ENCODE measurements at regions not wholly inside any gene's neighbourhood (a gene's known extent, or its start where the extent isn't known, plus 50 kb on each side); places are given as distances from the start of the nearest gene placed in this dataset.
"Not testable (repeated sequence)": the region's sequence is repeated elsewhere in the genome, so short reads cannot be mapped to it uniquely, and the experiment has no call there.

DNA sequence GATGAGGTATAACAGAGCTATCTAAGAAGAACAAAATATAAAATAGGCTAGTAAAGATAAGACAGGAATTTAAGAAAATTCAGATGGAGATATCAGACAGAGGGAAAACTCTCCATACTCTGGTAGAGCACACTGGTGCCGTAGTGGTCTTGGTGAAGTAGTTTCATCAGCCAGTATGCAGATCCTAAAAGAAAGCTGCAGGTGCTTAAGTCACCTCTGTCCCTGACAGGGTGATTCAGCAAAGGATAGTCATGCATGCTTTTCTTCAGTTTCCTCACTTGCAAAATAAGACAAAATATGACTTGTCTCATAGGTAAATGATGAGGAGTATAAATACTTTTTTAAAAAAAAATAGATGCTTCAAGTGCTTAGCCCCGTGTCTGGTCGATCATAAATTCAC is 794.9 kb downstream of the TNS3 start:
- DNase-seq = no peak

DNA sequence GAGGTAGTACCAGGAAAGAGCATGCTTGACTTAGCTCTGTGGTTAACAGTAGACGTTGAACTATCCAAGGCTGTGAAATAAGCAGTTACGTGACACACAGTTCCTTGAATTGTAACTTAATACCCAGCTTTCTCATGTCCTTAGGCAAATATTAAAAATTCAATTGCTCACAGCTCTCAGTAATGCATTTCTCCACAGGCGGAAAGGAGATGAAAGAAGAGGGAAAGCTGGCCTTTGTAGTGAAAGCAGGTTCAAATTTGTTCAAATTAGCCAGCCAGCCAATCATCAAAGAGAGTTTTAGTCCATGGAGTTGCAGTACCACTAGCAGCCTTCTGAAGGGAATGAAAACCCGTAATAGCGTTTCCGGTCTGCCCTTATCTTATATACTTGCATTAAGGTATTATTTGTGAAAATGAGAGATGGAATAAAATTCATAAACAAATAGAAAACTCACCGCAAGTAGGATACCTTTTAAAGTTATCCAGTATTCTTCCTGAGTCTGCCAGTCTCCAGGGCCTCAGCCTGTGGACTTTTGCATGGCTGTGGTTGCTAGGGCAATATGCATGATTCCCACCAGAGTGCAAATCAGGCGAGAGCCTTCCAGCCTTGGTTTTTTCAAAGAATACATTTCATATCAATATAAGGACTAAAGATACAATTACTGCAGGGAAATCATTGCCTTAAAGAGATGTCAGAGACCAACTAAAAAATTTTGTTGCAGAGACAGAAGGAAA is 795.5 kb downstream of the TNS3 start:
- no peak for DNase-seq

DNA sequence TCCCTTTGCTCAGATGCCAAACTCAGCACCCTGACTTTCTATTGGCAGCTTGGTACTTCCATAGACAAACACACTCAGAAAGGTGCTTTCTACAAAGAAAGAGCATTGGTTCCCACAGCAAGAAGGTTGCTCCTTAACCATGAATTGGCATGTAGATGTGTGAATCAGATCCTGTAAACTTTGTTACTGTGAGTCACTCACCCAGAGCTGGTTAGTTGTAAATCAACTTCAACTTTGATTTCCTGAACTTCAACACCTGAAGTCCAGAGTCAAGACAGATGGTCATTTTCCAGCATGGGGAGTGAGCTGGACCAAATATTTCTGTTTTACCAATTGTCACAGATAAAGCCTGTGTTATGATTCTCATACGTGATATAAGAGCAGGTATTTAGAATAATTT is 797.2 kb downstream of the TNS3 start:
- DNase-seq = no peak

DNA sequence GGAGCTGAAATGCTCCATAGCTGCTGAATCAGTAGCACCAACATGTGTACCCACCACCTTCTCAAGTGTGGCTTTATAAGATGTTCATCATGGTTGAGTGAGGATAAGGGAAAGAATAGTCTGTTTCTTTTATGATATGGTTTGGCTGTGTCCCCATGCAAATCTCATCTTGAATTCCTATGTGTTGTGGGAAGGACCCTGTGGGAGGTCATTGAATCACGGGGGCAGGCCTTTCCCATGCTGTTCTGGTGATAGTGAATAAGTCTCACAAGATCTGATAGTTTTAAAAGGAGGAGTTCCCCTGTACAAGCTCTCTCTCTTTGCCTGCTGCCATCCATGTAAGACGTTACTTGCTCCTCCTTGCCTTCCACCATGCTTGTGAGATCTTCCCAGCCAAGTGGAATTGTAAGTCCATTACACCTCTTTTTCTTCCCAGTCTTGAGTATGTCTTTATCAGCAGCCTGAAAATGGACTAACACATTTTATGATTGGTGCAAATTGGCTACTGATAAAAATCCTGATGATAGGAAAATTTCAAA is 799.9 kb downstream of the TNS3 start:
- DNase-seq = no peak

DNA sequence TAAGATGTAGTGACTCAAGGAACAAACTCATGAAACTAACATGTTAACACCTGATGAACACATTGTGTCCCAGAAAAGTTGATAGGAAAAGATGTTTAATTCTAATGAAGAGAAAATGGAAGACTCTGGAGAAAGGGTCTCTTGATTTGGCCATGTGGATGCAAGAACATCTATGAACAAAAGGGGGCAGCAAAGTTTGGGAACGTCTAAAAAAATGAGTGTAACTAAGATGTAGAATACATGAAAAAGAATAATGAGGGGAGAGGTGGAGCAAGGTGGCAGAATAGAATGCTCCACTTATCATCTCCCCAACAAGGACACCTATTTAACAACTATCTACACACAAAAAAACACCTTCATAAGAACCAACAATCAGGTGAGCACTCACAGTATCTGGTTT is 805.1 kb downstream of the TNS3 start:
- no peak for DNase-seq

DNA sequence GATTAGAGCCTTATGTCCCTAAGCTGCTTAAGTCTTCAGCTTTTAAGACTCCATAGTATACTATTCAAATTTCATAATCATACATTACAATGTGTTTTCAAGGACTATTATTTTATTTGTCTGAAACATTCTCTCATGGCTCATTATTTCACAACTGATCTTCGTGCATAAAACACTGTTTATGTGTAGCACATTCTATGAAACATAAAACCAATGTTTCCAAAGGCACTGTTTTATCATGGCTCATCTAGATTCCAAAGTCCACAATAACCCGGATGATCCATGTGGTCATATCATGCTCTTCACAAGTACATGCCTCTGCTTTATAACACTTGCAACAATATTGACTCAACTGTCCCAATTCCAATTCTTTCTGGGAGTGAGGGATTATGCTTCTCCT is 806.1 kb downstream of the TNS3 start:
- DNase-seq = no peak

DNA sequence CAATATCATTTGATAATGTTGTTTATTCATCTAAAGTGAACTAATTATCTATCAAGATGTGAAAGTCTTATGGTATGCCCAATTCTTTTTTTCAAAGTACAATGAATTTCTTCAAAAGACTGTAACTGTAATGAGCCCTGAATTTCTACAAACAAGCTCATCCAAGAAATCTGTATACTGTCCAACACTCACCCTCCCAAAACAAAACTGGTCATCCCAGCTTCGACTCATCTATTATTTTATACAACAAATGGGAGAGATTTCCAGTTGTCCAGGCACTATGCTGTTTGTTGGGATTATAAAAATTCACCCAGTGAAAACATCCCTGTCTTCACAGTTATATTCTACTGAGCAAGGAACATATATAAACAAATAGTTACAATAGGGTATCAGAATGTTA is 806.9 kb downstream of the TNS3 start:
- DNase-seq = no peak

DNA sequence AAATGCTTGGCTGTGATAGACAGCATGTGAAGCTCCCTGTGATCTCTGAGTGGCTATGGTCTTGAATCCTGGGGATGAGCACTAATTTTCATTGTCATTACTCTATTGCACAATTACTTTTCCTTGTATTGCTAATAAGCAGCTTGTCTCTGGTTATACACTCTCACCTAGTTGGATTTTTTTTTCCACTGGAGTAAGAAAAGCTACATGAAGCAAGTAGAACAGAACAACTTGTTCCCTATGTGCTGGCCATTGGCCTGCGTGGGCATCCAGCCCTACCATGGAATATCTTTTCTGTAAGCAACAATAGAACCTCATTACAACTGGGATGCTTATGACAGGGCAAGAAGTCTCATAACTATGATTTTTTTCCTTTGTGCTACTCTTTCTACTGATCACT is 807.4 kb downstream of the TNS3 start:
- no peak for DNase-seq

DNA sequence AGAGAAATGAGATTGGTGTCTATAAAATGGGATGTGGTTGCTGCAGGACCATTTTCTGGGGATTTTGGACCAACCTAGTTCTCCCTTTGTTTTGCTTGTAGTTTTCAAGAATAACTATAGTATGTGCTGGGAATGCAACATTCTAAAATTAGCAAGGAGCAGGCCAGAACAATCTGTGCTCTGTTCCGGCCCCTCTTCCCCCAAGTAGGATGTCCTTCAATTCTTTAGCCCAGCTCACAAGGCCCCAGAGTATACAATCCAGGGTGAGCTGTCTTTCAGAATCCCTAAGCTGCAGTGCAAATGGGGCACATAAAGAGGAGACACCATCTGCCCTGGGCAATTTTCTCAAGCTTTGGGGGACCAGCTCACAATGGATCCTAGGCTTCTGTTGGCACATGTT is 809.1 kb downstream of the TNS3 start:
- no peak for DNase-seq

DNA sequence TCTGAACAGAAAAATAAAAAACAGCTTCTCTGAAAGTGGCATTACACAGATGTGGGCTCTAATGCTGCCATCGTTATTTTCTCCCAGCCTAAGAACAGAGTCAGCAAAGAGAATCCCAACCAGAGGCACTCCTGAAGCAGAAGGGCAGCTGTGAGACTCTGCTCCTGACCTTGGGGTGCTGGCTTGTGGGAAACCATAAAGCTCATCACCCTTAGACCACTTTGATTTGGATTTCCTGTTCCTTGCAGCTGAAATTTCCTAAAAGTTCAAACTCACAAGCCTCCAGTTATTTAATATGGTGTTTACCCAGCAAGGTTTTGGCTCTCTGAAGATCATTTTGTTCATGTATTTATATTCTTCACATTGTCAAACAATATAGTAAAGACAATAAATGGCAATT is 814.8 kb downstream of the TNS3 start:
- no peak for DNase-seq

DNA sequence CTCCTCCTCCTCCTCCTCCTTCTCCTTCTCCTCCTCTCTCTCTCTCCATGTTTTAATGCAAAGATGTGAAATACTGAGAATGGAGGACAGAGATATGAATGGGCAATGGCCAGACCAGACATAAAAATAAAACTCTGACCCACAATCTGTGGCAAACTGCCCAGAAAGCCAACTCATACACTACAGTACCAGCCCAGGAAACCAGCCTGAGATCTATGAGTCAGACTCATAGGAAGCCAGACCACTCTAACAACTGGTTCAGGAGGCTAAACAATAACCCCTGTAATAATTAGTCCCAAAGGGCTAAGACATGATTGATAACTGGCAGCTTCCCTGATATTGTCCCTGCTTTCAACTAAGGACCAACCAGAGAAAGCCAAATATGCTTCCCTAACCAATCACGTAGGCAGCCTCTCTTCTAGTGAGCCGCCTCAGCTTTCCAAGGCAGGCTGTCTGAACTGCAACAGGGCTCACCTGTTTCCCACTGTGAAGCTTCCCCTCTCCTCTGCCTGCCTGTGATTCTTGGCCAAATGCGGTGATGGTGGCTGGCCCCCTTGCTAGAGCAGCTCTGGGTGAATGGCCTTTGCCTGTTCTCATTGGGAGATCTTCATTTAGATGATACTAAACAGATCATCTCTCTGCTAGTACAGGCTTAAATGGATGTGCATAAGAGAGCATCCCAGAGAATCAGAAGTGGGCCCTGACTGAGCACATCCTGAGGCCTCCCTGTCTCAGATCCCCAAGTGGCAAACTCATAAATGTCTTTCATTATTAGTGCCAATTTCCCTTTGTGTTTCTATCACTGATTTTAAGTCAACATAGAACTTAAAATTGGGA is 817.6 kb downstream of the TNS3 start:
- no peak for DNase-seq

DNA sequence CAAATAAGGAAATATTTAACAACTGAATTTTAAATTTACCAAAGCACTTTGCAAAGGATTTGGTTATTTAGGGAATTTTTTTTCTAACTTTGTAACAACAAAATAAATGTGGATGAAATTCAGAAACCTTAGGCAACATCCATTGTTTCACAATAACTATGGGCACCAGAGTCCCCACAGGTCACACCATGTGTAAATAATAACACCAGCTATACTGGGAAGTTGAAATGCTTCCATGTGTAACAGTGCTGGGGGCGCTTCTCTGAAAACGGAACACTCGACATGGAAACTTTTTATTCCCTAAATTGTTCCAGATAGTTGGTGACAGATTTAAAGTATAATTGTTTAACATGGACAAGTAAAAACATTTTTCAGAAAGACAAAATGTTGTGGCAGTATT is 818.6 kb downstream of the TNS3 start:
- no peak for DNase-seq

DNA sequence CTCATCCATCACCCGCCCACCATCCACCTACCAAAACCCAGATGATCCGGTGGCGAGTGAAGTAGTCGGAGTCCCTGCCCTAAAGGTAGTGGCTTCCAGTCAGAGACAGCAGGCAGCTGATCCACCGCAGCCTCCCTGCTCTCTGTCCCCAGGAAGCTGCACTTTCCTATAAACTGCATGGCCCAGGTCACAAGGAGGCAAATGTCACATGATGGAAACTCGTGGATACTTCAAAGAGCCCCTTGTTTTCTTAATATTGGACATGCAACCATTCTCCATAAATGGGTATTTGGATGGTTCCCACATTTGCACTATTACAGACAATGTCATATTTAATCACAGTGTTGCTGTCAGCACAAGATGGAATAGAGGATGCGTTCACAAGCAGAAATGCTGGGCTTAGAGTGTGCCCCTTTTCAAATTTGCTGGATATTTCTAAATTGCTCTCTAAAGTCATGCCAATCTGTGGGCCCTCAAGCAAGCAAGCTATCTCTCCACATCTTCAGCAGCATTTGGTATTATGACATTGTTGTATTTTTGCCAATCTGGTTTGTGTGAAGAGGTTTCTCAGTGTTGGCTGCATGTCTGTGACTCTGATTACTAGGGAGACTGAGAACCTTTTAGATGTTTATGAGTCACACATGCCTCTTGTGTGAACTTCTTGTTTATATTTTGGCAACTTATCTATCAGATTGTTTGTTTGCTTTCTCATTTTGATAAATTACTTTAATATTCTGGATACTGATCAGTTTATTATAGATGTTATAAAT is 822.0 kb downstream of the TNS3 start:
- DNase-seq = no peak

DNA sequence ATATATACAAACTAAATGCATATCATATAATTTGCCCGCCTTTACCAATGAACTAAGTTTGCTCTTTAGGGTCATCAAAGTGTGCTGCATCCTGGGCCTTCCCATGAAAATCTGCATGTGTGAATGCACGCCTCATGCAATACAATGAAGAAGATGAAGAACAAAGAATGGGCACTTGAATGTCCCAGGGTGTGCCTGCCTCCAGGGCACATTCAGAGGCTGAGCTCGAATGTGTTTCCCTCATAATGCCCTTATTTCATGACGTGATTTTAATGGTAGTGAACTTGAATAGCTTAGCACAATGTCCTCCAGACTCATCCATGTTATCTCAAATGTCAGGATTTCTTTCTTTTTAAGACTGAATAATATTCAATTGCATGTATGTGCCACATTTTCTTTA is 824.9 kb downstream of the TNS3 start:
- DNase-seq = no peak

DNA sequence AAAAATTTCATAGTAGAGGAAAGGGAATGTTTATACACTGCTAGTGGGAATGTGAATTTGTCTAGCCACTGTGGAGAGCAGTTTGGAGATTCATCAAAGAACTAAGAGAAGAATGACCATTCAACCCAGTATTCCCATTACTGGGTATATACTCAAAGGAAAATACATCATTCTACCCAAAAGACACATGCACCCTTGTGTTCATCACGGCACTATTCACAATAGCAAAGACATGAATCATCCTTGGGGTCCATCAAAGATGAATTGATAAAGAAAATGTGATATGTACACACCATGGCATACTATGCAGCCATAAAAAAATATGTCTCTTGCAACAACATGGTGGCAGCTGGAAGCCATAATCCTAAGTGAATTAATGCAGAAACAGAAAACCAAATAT is 825.7 kb downstream of the TNS3 start:
- DNase-seq = no peak

DNA sequence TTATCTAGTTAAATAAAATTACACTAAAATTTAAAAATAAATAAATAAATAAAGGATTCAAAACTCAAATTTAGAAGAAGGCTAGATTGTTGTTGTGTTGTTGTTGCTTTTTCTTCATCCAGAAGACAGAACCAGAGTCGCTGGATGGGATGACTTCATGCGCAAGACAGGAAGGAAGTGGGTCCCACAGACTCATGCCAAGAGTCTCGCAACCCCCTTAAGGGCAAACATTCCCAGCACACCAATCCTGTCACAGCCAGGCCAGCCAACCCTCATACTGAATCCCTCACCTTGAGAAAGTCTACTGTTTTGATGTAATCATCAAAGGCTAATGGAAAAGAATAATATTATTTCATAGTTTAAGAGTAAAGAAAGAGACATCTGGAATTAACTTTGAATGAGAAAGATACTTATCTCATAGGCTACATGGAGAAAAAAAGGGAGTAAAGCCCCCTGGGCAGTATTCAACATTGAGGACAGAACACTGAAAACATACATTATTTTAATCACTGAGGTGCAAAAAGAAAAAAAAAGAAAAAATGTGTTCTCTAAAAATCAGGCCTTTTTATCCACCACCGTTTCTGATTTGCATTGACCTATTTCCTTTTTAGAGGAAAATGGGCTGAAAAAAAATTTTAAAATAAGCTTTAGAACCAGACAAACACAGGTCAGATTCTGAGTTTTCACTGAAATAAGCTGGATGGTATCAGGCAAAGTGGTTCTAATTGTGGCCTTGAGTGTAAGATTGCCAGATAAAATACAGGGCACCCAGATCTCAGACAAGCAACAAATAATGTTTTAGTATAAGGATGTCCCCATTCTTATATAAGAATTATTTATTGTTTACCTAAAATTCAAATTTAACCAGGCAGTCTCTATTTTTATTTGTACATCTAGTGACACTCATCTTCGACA is 826.5 kb downstream of the TNS3 start:
- DNase-seq = no peak

DNA sequence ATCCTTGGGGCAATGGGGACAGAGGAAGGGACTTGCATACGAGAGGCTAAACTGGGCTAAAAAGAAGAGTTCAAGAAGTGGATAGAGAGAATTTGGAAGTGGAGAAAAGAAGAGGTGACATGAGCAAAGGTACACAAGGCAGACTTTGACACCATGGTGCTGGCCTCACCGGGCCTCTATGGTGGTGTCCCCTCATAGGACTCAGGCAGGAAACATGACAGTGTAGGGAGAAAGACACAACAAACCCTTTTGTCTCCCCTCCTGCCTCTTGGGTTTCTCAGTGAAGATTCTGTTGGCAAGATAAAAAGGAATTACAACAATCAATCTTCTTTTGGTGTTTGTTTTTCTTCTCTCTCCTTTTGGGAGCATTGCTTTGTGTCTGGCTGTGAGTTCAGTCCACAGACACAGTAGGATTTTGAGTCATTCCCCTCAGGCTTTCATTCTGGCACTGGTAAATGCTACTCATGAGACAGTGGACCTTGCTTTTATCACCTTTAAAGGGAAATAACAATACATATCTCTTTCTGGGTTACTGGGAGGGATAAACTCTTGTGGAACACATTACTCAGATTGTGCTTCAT is 827.7 kb downstream of the TNS3 start:
- DNase-seq = no peak

DNA sequence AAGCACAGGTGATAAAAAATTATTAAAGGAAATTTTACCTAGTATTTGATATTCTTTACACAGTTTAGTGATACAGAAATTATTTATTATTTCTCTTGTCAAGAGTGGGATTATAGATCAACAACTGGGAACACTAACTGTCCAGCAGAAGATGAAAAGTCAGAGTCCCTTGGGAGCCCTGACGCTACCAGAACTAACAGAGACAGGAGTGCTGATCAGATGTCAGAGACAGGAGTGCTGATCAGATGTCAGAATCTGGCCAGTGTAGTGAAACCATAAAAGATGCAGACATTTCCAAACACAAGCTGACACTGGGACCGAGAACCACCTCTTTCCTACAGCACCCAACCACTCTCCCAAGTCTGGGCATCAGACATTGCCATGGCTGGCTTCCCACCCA is 828.2 kb downstream of the TNS3 start:
- no peak for DNase-seq

DNA sequence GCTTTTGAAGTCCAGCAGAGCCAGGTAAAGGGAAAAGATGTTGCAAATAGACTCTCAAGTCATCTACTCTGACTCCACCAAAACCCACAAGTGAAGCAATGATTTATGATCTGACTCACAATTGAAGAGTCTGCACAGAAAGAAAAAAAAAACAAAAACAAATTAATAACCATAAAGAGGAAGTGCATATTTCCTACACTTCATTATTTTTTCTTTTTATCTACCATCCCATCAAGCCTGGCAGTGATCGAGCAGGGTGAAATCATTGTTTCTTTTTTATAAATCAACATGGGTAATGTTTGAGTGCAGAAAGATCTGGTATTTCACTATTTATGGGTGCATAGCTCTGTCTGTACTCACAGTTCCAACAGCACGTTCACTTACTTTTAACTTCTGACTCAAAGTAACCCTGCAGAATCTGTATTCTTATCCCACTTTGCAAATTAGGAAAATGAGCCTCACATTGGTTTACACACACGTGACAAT is 829.0 kb downstream of the TNS3 start:
- no peak for DNase-seq

DNA sequence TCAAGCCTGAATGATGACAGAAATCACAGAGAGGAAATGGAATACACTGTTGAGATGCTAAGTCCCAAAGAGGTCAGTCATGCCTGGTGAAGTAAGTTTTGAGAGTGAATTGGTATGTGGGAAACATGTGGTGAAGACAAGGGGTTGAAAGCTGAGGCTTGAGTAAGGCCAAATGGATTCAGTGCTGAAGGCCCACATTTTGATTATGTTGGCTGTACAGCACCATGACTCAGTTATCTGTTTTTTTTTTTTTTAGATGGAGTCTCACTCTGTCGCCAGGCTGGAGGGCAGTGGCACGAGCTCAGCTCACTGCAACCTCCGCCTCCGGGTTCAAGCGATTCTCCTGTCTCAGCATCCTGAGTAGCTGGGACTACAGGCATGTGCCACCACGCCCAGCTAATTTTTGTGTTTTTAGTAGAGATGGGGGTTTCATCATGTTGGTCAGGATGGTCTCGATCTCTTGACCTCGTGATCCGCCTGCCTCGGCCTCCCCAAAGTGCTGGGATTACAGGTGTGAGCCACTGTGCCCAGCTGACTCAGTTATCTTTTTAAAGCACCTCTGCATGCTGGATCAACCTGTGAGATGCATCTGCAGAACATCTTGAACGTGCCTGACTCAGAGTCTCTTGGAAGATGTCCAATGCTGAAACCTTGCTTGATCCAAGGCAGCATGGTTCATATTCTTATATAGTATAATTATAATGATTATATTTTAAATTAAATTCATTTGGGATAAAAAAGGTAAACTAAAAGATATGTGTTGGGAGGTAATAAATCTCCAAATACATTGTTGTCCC is 829.8 kb downstream of the TNS3 start:
- not testable (repeated sequence) for DNase-seq

DNA sequence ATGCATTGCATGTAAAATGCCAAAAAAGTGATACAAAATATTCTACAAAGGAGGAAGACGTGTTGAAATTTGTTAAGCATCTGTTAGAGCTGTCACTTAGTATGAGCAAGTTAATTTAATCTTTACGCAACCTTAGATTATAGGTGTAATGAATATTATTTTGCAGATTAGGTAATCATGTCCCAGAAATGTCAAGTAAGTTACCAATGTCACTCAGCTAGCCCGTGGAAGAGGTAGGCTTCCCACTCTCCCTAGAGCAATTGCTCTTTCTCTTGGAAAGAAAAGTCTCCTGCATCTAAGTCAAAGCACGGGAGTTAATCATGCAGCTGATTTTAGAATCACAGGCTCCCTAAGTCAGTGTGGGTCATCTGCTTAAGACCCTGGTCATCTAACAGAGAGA is 830.4 kb upstream of the IGFBP3 start:
- no peak for DNase-seq
